ENCODE measurements at regions not wholly inside any gene's neighbourhood (a gene's known extent, or its start where the extent isn't known, plus 50 kb on each side); places are given as distances from the start of the nearest gene placed in this dataset.

- no peak for TF ChIP-seq GATA2 (IDR thresholded peaks at IDR 0.05; ENCODE audit: low read depth, low read length)
- no peak for TF ChIP-seq GATA3 (IDR thresholded peaks at IDR 0.05; ENCODE audit: low read depth, low read length)
Observed at GRCh38 chr13:104868806-104869205, 1666.7 kb downstream of the EFNB2 start.

Data from SH-SY5Y (cell line).